LNCaP clone FGC (cell line): ENCODE measurements at regions not wholly inside any gene's neighbourhood (a gene's known extent, or its start where the extent isn't known, plus 50 kb on each side); places are given as distances from the start of the nearest gene placed in this dataset.

ENCODE experiments used
- DNase-seq: peaks from one replicate; pipeline ENCODE4 v3.0.0-alpha.2; 2011; ENCODE audit warnings: low read depth
- H3K4me3 ChIP-seq: 2 replicates; pipeline ENCODE4 v1.5.1; 2011; ENCODE audit warnings: mild to moderate bottlenecking, low read depth, low read length, control low read depth
- CTCF ChIP-seq: IDR thresholded peaks from 2 replicates; pipeline ENCODE4 v1.5.1; 2012; ENCODE audit warnings: mild to moderate bottlenecking; ENCODE audit not compliant: control insufficient read depth, insufficient read depth; ENCODE audit errors: extremely low read depth

- no peak overlapping the region for H3K4me3 ChIP-seq
- no peak for TF ChIP-seq CTCF
Measured at GRCh38 chr4:45701621-45702020, 422.2 kb downstream of the GABRG1 start.

DNA sequence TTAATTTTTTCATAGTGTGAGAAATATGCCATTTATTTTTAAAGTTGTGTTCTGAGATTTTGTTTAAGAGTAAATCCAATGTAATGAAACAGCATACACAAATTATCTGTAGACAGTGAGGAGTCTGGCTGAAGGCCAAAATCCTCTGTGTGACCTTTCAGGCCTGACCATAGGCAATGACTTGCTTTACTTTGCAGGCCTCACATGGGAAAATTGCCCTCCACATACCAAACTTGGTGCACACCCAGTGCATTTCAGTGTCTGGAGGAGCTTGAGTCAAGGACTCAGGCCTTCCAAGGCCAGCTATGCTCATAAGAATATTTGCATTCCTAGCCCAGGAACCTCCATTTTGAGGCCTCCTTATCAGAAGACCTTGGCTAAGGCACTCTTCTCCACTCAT lies 430.1 kb downstream of the GABRG1 start:
- H3K4me3 ChIP-seq: no peak overlapping the region
- TF ChIP-seq CTCF: no peak
- peak; percentile 28 for DNase-seq

More at GRCh38 chr4:45701621-45702020, 422.2 kb downstream of the GABRG1 start:
- no peak for DNase-seq

DNA sequence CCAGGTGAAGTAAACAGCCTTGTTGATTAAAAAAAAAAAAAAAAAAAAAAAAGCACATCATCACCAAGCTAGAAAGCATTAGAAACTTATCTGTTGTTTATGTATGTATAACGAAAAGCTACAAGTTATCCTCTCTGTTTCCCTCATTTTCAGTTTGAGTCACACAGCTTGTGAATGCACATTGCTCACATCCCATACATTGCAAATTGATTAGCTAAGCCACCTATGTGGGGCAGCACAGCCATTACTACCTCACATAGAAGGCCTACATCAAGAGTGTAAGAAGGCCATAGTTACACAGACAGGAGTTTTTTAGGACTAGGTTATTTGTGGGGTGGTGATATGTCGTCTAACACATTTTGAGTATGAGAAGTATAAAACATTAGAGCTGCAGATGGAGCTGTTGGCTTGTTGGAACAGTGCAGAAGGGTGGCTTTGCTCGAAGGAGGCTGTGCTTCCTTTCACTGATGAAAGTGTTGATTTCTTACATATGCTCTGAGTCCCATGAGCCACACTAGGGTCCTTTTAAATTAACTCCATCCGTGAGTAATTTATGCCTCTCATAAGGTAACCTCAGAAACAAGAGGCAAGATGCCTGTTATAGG lies 431.6 kb downstream of the GABRG1 start:
- peak; percentile 18; the same call in 1 of the 2 replicates for TF ChIP-seq CTCF
- H3K4me3 ChIP-seq: no peak overlapping the region
- DNase-seq: no peak

- no peak for TF ChIP-seq CTCF
- DNase-seq: no peak
Measured at GRCh38 chr4:45688341-45688740, 435.5 kb downstream of the GABRG1 start.

DNA sequence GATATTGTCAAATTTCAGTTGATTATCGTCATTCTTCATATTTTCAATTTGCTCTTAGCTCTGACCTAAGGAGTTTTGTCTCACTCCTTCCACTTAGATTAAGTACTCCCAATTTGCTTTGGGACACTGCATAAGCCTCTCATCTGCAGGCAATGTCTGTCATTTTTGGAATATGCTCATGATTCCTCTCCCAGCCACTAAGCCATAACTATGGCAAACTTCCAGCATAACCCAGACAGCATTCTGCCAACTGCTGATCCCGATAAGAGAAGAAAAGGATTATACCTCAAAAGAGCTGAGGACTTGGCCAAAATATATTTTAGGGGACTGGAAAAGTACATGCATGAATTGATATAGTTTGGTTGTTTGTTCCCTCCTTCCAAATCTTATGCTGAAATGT lies 444.4 kb downstream of the GABRG1 start:
- no peak overlapping the region for H3K4me3 ChIP-seq
- DNase-seq: no peak
- TF ChIP-seq CTCF: no peak

More at GRCh38 chr4:45688341-45688740, 435.5 kb downstream of the GABRG1 start:
- no peak overlapping the region for H3K4me3 ChIP-seq

DNA sequence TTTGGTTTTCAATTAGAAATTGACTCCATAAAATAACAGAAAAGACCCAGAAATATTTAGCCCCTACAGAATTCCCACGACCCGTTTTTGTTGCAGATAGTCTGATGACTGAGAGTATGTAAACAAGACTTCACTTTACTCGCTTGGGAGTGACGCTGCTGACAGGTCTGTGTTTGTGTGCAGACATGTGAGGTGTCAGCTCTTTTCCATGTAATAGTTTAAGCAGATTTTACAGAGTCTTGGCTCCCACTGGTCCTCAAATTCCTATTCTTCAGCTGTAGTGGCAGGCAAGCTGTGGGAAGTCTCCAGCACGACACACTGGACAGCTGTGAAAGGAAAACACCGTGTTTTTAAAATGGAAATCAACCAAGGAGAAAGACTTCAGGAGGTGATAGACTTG lies 455.7 kb downstream of the GABRG1 start:
- H3K4me3 ChIP-seq: no peak overlapping the region
- no peak for DNase-seq
- no peak for TF ChIP-seq CTCF

DNA sequence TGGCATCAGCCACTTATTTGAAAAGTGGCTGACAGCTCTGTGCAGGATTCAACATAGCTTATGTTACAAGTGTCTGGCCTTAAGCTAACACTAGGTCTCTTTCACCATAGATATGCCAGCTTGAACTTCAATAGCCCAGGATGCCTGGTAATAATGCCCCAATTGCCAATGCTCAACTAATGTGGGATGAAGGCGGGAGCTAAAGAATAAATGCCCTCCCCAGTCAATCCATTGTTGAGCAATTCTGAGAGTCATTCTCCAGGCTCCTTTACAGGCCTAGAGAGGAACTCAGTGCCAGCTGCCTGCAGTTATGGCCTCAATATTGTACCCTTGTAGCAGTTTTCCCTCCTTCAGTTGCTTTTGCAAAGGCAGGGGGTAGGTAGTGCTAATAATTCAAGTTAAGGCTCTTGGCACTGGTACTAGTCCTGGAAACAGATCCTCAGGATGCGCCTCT lies 460.2 kb downstream of the GABRG1 start:
- no peak for DNase-seq
- TF ChIP-seq CTCF: no peak
- H3K4me3 ChIP-seq: no peak overlapping the region
